ENCODE measurements at regions not wholly inside any gene's neighbourhood (a gene's known extent, or its start where the extent isn't known, plus 50 kb on each side); places are given as distances from the start of the nearest gene placed in this dataset.

DNA sequence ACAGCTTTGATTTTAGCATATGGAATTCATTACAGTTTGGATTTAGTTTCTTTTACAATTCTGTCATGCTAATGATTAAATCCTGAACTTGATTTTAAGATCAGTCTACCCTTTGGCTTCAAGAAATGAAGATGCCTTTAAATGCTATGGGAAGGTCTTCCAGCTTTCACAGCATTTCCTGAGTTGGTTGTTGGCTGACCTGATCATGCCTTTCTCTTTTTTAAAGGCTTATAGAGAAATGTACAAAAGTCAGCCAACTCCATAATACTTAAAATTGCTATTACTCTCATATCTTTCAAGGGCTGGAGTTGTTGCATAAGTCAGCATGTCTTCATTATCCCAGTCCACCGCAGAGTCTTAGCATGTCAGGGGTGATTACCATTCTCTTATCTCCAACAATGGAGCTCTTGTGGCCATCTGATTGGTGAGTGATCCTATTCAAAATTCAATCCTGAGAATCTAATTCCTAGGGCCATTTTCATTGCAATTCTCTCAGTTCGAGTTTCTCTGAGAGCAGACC is 123.8 kb downstream of the GMNC start:
- intact Hi-C loops (cut with DNase I): no loop called here
- no peak overlapping the region for H3K27ac ChIP-seq
- TF ChIP-seq, protein P1, sequence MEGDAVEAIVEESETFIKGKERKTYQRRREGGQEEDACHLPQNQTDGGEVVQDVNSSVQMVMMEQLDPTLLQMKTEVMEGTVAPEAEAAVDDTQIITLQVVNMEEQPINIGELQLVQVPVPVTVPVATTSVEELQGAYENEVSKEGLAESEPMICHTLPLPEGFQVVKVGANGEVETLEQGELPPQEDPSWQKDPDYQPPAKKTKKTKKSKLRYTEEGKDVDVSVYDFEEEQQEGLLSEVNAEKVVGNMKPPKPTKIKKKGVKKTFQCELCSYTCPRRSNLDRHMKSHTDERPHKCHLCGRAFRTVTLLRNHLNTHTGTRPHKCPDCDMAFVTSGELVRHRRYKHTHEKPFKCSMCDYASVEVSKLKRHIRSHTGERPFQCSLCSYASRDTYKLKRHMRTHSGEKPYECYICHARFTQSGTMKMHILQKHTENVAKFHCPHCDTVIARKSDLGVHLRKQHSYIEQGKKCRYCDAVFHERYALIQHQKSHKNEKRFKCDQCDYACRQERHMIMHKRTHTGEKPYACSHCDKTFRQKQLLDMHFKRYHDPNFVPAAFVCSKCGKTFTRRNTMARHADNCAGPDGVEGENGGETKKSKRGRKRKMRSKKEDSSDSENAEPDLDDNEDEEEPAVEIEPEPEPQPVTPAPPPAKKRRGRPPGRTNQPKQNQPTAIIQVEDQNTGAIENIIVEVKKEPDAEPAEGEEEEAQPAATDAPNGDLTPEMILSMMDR (IDR thresholded peaks at IDR 0.05): no peak
- H3K27me3 ChIP-seq (ENCODE audit: low read depth): no peaks in the 10 kb centered on the region
- H3K36me3 ChIP-seq: no peaks in the 10 kb centered on the region
- H3K4me1 ChIP-seq: no peaks in the 10 kb centered on the region
- DNase-seq (no peak), ATAC-seq (no peak)
- no peak overlapping the region for H3K4me3 ChIP-seq
- no peaks in the 10 kb centered on the region for H3K9me3 ChIP-seq

DNA sequence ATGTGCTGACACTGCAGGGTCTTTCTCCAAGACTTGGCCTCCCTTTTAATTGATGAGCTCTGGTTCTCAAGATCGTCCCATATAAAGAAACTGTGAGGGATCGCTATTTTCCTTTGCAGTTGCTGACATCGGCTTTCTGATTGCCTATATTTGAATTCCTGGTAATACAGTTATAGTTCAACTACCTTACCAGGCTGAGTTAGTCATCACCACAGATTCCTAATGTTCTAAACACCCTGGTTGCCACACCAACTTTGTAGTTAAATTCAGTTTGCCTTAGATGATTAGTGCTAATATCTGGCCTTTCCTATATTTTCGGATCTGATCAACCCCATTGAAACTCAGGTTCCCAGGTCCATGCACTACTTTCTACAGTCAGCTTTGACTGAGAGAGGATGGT is 125.0 kb downstream of the GMNC start:
- no peaks in the 10 kb centered on the region for H3K36me3 ChIP-seq
- H3K4me1 ChIP-seq: no peaks in the 10 kb centered on the region
- TF ChIP-seq, protein P1 (IDR thresholded peaks at IDR 0.05): no peak
- ATAC-seq (no peak), DNase-seq (no peak)
- intact Hi-C loops (cut with DNase I): no loop called here
- no peaks in the 10 kb centered on the region for H3K27me3 ChIP-seq (ENCODE audit: low read depth)
- H3K4me3 ChIP-seq: no peak overlapping the region
- H3K27ac ChIP-seq: no peak overlapping the region
- H3K9me3 ChIP-seq: no peaks in the 10 kb centered on the region

DNA sequence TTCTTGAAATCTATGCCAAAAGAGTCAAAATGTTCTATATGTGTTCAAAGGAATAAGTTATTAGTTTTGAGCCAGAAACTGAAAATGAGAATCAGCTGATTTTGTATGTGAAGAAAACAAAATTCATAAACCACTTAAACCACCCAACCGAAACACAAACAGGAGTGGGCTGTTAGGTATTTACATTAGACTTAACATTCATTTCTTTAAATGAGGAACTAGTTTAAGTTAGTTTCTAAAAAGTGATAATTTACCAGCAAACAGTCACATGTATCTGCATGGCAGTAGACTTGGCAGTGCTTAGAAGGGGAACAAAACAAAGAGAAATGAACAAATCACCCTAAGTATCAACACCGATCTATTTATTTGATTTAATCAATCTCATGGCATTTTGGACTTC is 128.0 kb downstream of the GMNC start:
- Histone ChIP-seq H3K4me1 (no peaks in the 10 kb centered on the region), H3K9me3 (no peaks in the 10 kb centered on the region), H3K27ac (no peak overlapping the region), H3K4me3 (no peak overlapping the region), H3K36me3 (no peaks in the 10 kb centered on the region), H3K27me3 (ENCODE audit: low read depth) (no peaks in the 10 kb centered on the region)
- ATAC-seq: no peak
- no peak for DNase-seq
- intact Hi-C loops (cut with DNase I): no loop called here
- TF ChIP-seq, protein P1 (IDR thresholded peaks at IDR 0.05): no peak

DNA sequence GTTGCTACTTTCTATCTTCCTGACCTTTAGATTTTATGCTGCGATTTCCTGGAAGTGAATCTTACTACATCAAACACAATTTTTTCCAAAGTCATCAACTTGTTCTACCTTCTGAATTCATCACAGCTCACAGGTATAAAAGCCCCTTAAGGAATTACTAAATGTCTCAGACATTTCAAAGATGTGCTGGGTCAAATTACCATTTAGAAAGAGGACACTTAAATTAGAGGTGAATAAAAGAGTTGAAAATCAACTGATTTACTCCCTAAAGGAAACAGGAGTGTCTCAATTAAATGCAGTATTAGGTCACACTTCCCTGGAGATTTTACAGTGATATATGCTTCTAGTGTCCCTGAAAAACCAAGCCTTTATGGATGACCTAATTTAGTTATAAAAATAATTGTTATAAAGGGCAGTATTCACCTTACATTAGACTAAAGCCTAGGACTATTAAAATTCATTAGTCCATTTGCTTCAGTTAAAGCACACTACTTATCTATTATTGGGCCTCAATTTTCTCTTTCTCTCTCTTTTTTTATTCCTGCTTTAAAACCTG is 128.8 kb downstream of the GMNC start:
- TF ChIP-seq, protein P1 (IDR thresholded peaks at IDR 0.05): no peak
- no peak overlapping the region for H3K27ac ChIP-seq
- H3K9me3 ChIP-seq: no peaks in the 10 kb centered on the region
- no peaks in the 10 kb centered on the region for H3K4me1 ChIP-seq
- DNase-seq: no peak
- intact Hi-C loops (cut with DNase I): no loop called here
- H3K4me3 ChIP-seq: no peak overlapping the region
- H3K27me3 ChIP-seq (ENCODE audit: low read depth): no peaks in the 10 kb centered on the region
- no peak for ATAC-seq
- no peaks in the 10 kb centered on the region for H3K36me3 ChIP-seq

DNA sequence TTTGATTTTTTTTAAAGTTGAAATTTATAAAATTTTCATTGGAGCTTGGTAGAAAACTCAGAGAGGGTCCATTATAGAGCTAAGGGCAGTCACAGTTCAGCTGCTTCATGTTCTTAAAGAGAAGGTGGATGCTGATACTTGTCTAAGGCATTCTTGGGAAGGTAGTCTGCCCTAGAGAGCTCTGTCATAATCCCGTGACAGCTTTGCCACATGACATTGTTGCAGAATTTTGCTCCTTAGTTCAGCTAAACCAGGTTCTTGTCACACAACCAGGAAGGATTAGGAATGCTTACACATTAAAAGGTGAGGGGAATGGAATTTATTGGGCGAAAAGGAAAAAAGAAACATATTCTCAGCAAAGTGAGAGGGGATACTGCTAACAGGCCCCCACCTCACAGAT is 130.9 kb downstream of the GMNC start:
- no peaks in the 10 kb centered on the region for H3K9me3 ChIP-seq
- intact Hi-C loops (cut with DNase I): no loop called here
- no peaks in the 10 kb centered on the region for H3K36me3 ChIP-seq
- ATAC-seq (no peak), DNase-seq (no peak)
- H3K4me1 ChIP-seq: no peaks in the 10 kb centered on the region
- no peak overlapping the region for H3K4me3 ChIP-seq
- TF ChIP-seq, protein P1 (IDR thresholded peaks at IDR 0.05): no peak
- H3K27ac ChIP-seq: no peak overlapping the region
- no peaks in the 10 kb centered on the region for H3K27me3 ChIP-seq (ENCODE audit: low read depth)

Measured in lower lobe of right lung (tissue), 2 donors.